ENCODE measurements at regions not wholly inside any gene's neighbourhood (a gene's known extent, or its start where the extent isn't known, plus 50 kb on each side); places are given as distances from the start of the nearest gene placed in this dataset.
"Not testable (repeated sequence)": the region's sequence is repeated elsewhere in the genome, so short reads cannot be mapped to it uniquely, and the experiment has no call there.

DNA sequence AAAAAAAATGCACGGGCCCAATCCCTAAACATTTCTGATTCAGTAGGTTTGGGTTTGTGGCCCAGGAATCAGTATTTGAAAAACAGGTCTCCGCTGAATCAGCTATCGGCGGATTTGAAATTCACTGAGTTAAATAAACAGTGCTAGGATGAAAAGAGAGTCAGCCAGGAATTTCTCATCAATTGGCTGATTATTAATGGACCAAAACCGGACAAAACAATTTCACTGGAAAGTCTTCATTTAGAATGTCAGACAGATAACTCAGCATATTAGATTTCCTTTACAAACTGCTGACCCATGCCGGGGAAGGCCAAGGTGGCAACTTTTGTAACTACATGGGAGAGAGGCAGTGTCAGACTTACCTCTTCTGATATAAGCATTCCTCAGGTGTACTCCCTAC is 99.4 kb upstream of the LSM6 start:
- DNase-seq (ENCODE audit: low read depth) = no peak

DNA sequence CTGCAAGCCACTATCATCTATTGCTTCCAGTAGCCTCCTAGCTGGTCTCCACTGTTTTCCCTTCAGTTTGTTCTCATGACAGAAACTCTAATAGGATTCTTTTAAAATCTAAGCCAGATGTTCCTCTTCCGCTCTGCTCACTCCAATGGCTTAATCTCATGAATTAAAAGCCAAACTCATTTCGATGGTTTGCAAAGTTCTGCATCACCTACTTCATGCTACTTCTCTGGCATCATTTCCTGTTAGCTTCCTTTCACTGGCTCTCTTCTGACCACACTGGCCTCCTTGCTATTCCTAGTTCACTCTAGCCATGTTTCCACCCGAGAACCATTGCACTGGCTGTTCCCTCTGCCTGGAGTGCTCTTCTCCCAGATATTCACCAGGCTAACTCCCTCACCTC is 102.0 kb upstream of the LSM6 start:
- DNase-seq (ENCODE audit: low read depth) = no peak

DNA sequence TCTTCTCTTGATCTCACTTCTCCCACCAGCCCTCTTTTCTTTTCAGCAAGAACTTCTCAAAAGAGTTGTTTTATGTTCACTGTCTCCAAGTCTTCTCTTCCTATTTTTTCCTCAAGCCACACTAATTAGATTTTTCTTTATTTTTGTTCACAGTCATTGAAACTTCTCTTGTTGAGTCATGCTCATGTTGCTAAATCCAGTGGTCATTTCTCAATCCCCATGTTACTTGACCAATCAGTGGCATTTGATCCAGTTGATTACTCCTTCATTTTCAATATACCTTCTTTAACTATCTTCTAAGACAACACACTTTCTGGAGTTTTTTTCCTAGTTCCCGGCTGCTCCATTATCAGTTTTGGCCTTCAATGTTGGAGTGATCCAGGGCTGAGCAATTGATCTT is 103.1 kb upstream of the LSM6 start:
- DNase-seq (ENCODE audit: low read depth) = no peak

DNA sequence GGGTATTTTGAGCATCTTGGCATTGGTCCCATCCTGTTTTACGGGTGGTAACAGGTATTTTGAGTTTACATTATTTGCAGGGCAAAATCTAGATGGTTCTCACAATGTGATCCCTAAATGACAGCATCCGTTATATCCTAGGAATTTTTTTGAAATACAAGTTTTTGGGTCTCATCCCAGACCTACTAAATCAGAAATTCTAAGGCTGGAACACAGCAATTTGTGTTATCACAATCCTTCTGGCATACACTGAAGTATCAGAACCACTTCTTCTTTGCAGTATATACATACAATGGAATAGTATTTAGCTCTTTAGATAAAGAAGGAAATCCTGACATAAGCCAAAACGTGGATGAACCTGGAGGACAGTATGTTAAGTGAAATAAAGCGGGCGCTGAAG is 104.1 kb upstream of the LSM6 start:
- DNase-seq (ENCODE audit: low read depth) = no peak

DNA sequence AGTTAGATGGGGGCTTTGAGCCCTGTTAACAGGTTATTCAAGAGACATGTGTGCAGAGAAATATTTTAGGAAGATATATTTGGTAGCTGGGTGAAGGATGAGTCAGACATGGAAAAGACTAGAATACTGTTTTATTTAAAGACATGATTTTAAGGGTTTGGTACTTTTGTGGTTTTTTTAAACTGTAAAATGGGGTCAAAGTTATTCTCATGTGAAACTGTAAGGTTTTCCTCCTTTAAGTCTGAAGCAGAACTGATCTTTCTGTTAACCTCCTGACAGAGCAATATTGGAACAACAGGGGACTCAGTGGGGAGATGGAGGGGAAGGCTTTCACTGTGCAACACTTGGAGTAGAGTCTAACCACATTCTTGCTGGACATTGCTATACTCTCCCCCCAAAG is 112.4 kb upstream of the LSM6 start:
- DNase-seq (ENCODE audit: low read depth) = no peak

DNA sequence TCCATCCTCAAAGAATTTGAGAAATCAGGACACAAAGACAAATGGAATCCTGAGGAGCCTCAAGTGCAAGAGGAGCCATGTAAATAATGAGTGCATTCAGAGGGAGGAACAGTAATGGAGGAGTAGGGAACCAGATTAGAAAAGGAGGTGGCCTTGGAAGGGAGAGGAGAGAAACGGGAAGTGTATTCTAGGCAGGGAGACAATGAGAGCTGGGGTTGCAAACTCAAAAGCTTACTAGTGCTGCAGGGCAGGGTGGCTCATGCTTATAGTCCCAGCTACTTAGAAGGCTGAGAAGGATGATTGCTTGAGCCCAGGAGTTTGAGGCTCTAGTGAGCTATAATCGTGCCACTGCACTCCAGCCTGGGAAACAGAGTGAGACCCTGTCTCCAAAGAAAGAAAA is 113.2 kb upstream of the LSM6 start:
- no peak for DNase-seq (ENCODE audit: low read depth)

DNA sequence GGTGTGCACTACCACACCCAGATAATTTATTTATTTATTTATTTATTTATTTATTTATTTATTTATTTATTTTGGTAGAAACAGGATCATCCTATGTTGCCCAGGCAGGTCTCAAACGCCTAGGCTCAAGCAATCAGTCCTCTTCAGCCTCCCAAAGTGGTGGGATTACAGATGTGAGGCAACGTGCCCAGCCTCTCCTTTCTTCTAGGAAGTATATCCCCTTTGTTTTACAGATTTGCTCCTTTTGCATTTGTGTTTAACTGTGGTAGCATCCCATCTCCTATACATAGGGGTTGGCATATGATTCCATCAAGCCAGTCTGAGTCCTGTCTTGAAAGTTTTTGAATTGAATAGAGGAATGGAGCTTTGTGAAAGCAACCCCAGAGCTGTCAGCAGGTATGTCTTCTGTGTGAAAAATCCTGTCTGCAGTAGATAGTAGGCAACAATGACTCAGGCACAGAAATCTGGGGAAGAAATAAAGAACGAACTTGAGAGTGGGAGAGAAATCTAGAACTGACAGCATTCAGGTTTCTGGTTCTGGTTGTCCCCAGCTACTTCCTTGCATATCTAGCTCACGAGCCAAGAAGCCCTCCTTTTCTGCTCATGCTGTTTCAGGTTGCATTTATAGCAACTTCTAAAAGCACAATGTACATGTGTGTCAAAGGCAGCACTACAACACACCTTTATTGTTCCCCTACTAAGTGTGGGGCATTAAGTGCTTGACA is 113.7 kb upstream of the LSM6 start:
- DNase-seq (ENCODE audit: low read depth) = no peak

DNA sequence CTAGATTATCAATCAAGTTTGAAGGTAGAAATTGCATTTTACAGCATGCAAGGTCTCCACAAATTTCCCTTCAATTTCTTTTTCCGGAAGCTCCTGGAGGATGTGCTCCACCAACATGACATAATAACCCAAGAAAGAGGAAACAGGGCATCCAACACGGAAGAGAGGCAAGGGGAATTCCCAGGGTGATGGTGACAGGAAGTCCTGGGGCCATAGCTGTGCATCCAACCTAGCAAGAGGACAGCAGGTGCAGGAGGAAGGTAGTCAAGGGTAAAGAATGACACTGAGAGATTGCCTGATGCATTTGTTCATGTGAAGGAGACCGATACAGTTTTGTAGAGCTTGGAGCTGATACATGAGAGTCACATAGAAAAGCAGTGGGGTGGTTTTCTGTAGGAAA is 115.7 kb upstream of the LSM6 start:
- no peak for DNase-seq (ENCODE audit: low read depth)

DNA sequence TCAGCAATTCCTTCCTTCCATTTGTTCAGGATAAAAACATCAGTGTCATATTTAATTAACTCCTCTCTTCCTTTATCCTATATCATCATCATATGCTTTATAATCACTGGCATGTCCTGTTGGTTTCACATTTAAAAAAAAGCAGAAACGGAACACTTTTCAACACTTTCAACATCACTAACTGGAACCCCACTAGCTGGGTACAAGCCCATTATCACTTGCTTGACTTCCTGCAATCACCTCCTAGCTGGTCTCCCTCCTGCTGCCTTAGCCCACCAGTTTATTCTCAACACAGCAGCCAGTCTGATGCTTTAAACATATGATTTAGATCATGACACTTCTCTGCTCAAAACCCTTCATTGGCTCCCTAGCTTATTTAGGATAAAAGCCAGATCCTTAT is 116.4 kb upstream of the LSM6 start:
- DNase-seq (ENCODE audit: low read depth) = no peak

DNA sequence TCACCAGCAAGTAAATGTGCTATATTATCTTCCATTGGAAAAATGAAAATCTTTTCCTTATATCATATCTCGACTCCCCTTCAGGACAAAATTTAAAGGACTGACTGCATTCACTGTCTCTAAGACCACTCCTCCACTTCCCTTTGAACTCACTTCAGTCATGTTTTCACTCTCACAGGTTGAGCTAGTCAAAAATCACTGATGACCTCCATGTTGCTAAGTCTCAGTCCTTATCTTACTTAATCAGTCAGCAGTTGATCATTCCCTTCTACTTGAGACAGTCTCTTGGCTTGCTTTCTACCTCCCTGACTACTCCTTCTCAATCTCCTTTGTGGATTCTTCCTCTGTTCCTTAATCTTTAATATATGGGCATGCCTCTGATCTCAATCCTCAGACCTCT is 117.0 kb upstream of the LSM6 start:
- DNase-seq (ENCODE audit: low read depth) = no peak

DNA sequence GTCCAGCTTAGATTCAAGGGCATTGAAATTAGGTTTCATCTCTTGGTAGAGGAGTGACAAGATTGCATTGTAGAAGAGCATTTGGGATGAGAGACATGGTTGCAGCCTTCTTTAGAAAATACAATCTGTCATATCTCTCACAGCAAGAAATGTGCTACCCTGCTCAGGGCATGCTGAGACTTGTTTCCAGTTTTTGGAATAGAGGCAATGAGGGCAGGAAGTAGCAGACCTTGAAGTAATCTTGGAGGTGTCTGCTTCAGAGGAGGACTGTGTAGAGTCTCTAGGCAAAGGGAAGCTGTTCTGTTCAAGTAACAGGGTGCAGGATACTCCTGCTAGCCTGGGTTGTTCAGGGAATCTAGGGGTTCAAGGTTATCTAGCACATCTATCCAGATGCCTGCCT is 116.1 kb upstream of the ZNF827 start:
- no peak for DNase-seq (ENCODE audit: low read depth)

DNA sequence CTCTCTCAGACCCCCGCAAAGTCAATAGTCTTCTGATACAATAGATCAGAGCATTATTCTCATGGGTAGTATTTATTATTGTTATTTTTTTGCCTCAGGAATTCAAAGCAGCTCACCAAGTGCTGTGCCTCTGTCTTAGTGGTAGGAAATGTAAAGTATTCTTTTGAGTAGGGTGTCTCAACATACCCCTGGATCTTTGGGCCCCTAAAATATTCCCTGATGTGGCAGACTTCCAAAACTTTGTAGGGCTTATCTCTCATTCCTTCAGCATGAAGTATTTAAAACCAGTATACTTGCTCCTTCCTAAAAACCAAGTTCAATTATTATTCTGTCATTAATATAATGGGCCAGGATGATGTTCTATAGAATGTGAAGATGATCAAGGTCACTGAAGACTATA is 115.3 kb upstream of the ZNF827 start:
- no peak for DNase-seq (ENCODE audit: low read depth)

DNA sequence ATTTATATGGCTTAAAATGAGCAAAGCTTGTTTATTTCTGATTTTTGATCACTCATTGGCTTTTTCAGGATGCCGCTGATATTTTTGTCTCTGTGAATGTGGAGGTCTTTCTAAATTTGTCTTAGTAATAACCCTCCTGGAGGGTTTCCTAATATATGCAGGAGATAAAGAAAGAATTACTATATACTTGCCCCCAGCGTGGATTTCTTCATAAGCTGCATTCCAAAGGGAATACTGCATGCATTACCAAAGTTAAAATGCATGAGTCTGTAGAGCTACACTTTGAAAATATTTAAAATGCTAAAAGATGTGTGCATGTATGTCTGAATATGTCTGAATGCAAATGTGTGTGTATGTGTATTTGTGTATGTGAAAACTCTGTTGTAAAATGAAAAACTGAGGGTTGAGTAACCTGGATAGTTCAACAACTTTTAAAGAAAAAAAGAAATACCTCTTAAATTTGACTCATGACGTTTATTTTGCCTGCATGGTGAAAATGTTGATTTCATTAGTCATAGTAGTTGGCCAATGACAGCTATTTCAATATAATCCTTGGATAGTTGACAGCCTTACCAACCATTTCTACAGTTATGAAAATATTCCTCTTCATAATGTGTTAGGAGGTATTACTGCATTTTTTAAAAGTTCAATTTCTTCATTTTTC is 113.2 kb upstream of the ZNF827 start:
- peak; percentile 51 for DNase-seq (ENCODE audit: low read depth)

DNA sequence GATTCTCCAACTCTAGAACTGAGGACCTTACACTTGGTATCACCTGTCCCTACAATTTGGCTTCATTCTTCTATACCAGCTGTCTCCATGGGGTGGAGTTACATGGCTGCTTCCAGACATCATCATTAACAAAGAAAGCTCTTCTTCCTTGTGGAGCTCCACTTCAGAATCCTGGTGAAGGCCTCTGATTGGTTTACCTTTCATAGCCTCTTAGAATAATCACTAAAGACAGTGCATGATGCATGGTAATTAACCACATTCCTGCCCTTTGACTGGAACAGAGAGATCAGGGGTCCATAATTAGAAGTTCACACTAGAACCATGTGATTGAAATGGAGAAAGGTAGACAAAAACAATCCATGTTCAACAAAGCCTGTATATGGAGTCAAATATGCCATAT is 112.6 kb upstream of the ZNF827 start:
- DNase-seq (ENCODE audit: low read depth) = no peak

DNA sequence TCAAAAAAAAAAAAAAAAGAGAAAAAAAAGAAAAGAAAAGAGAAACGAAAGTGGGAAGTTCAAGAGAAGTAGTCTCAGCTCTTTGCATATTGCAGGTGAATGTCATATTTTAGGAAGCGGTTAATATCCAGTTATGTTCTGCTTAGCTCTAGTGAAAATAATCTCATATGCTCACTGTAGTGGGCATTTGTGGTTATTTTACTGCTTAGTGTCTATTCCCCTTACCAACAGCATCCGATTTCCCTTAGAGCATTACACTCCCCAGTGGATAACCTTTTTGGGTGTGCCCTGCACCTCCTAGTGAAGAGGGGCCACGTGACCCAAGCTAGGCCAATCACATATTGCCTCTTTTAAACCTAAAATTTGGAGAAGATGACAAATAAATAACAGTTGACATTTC is 111.2 kb upstream of the ZNF827 start:
- DNase-seq (ENCODE audit: low read depth) = no peak

DNA sequence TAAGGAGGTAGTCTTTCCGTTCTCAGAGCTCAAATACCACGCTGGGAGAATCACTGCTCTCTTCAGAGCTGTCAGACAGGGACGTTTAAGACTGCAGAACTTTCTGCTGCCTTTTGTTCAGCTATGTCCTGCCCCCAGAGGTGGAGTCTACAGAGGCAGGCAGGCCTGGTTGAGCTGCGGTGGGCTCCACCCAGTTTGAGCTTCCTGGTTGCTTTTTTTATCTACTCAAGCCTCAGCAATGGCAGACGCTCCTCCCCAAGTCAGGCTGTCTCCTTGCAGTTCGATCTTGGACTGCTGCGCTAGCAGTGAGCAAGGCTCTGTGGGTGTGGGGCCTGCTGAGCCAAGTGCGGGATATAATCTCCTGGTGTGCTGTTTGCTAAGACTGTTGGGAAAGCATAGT is 109.1 kb upstream of the ZNF827 start:
- not testable (repeated sequence) for DNase-seq (ENCODE audit: low read depth)

DNA sequence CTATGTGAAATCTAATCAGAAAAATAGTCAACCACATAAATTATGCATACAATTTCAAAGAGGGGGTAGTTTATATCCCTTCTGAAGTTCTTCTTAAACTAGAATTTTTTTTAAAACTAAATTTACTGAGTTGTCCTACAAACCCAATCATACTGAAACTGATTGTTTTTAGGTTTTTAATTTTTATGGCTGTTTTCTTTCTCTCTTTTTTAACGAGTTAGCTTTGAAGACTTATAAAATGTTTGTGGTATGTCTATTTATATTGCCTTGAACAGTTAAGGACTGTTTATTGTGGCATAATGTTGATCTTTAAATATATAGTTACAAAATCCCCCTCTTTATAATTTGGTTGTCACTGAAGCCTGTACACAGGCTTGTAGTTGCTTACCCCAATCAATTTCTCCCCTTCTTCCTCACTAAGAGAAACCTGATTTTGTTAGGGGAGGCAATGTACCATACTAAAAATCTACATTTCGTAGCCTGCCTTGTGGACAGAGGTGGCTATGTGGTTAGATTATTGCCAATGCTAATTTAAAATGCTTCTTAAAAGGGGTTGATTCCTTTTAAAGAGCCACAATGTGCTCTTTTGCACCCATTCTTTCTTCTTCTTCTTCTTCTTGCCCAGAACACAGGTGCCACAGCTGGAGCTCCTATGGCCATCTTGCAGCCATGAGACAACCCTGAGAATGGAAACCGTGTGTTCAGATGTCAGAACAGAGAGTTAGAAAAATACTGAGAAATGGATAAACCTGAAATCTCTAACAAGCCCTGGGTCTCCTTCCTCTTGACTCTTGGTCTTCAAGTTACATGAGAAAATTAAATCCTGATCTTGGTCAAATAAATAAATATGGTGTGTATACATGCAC is 102.7 kb upstream of the ZNF827 start:
- no peak for DNase-seq (ENCODE audit: low read depth)

DNA sequence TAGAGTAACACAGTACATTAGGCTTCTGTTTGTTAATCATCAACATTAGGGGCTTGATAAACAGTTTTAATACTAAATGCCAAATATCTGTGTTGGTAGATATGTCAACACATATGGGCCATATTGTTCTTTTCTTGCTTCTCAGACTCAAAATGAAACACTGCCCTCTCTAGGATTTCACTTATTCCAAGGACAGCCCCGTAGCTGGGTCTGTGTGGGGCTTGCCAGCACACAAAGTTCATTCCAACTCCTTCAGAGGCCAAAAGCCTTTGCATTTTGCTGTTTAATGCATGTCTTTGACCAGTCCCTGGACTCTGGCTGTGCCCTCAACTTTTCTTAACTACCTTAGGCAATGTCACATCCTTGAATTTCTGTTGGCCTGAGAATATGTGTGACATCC is 102.0 kb upstream of the ZNF827 start:
- DNase-seq (ENCODE audit: low read depth) = no peak

DNA sequence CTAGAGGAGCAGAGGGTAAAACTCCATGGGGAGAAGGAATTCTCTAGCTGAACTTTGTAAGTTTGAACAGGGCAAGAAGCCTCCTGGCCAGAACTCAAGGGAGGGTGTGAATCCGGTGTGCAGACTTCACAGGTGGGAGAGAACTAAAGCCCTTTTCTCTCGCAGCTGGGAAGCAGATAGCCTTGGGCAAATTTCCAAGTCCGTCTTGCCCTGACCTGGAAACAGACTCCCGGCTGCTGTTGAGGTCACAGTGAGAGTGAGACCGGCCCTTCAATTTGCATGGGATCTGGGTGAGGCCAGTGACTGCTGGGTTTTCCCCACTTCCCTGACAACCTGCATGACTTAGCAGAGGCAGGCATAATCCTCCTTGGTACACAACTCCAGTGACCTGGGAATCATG is 94.5 kb upstream of the ZNF827 start:
- no peak for DNase-seq (ENCODE audit: low read depth)

DNA sequence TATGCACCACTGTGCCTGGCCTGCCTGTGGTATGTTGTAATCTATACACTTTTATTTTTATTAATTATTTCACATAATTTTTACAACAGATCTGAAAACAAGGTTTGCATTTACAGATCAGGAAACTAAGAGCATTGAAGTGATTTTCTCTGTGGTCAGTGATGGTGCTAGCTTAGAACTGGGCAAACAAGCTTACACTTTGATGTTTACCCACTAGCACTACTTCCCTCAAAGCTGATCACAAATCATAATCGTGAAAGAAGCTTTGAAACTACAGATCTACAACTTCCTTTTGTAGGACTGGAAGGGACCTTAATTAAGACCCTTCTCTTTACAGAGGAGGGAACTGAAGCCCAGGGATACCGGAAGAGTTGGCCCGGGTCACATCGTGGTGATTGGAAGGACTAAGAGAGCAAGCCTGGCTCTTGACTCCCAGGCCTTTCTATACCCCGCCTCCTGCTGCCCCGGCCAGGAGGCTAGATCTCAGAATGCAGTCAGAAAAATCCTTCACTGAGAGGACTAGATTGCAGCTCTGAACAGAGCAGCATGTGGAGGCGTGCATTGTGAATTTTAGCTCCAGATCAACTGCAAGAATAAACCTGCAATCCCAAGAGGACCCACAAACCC is 93.7 kb upstream of the ZNF827 start:
- DNase-seq (ENCODE audit: low read depth) = no peak

DNA sequence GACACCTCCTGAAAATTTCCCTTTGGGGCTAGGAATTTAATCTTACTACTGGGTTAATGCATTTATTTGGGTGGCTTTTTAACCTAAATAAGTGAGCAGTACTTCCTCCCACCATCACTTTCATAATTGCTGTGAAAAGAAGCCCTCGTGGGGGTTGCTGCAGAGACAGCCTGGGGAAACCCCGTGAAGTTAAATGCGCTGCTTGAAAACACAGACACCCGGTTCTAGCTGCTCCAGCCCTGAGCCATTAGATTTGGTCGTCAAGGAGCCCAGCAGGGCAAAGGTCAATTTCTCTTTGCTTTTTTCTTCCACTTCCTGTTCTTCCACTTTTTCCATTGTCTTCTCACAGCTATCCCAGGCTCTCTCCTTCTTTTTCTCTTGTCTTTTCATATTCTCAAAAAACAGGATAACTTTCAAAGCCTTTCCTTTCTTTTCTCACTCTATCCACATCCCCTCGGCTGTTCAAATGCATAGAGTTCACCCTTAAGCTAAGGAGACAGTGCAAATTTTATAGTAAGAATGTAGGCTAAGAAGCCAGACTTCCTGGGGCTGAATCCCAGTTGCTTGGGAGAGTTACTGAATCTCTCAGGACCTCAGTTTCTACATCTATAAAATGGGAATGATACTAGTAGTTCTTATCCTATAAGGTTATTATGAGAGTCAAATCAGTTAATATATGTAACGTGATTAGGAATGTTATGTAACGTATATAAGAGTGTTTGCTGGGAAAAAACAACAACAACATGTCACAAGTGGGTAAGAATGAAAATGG is 91.5 kb upstream of the ZNF827 start:
- no peak for DNase-seq (ENCODE audit: low read depth)
